Prostate gland (tissue), 2 donors: ENCODE measurements at regions not wholly inside any gene's neighbourhood (a gene's known extent, or its start where the extent isn't known, plus 50 kb on each side); places are given as distances from the start of the nearest gene placed in this dataset.

Experiments used
- POLR2A ChIP-seq: fragments of 450-650 bp; IDR thresholded peaks from one replicate; pipeline ENCODE4 v1.6.1; 2016; ENCODE audit warnings: antibody characterized with exemption, mild to moderate bottlenecking
- POLR2AphosphoS5 ChIP-seq: sonication (generic); formaldehyde crosslinking; IDR thresholded peaks from one replicate; pipeline ENCODE4 v1.6.1; 2017; ENCODE audit warnings: antibody characterized with exemption
- TF ChIP-seq, protein P1 (sequence below), 4 experiments: fragments of 200-600 bp in 2 of 4; fragments of 450-650 bp in 2 of 4; sonication (generic) in 2 of 4; IDR thresholded peaks; 1 replicate in 3 of 4; 2 replicates in 1 of 4; pipeline ENCODE4 v1.5.1; 2016 to 2019; ENCODE audit warnings: antibody characterized with exemption in 4 of 4, mild to moderate bottlenecking in 2 of 4, moderate library complexity in 2 of 4

DNA sequence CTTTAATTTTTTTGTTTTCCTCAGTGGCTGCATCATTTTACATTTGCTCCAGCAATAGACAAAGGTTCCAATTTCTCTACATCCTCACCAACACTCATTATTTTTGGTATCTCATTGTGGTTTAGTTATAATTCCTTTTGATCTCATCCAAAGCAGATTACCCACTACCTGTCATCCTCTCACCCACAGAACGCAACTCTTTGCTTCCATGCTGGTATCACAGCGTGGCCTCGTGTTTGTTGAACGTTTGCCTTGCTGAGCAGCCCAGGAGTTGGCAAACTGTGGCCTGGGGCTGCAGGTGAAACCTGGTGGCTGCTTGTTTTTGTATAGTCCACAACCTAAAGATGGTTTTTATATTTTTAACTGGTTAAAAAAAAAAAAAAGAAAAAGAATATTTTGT lies 181.9 kb downstream of the BCAS1 start:
- no peak for TF ChIP-seq POLR2A
- TF ChIP-seq, protein P1, sequence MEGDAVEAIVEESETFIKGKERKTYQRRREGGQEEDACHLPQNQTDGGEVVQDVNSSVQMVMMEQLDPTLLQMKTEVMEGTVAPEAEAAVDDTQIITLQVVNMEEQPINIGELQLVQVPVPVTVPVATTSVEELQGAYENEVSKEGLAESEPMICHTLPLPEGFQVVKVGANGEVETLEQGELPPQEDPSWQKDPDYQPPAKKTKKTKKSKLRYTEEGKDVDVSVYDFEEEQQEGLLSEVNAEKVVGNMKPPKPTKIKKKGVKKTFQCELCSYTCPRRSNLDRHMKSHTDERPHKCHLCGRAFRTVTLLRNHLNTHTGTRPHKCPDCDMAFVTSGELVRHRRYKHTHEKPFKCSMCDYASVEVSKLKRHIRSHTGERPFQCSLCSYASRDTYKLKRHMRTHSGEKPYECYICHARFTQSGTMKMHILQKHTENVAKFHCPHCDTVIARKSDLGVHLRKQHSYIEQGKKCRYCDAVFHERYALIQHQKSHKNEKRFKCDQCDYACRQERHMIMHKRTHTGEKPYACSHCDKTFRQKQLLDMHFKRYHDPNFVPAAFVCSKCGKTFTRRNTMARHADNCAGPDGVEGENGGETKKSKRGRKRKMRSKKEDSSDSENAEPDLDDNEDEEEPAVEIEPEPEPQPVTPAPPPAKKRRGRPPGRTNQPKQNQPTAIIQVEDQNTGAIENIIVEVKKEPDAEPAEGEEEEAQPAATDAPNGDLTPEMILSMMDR (IDR thresholded peaks at IDR 0.05), result no peak
- no peak for TF ChIP-seq POLR2AphosphoS5
